ENCODE measurements at regions not wholly inside any gene's neighbourhood (a gene's known extent, or its start where the extent isn't known, plus 50 kb on each side); places are given as distances from the start of the nearest gene placed in this dataset.

GRCh38 chr2:128745946-128746345 lies 427.3 kb upstream of the HS6ST1 start:
- DNase-seq (ENCODE audit: low read depth, low spot score), result no peak

- no peak for DNase-seq (ENCODE audit: low read depth, low spot score)
Observed at GRCh38 chr2:128746356-128746755, 427.7 kb upstream of the HS6ST1 start.

GRCh38 chr2:128748336-128748735 lies 429.7 kb upstream of the HS6ST1 start:
- no peak for DNase-seq (ENCODE audit: low read depth, low spot score)

- no peak for DNase-seq (ENCODE audit: low read depth, low spot score)
Observed at GRCh38 chr2:128748835-128749605, 430.4 kb upstream of the HS6ST1 start.

GRCh38 chr2:128750328-128751165 lies 431.9 kb upstream of the HS6ST1 start:
- DNase-seq (ENCODE audit: low read depth, low spot score), result no peak

- no peak for DNase-seq (ENCODE audit: low read depth, low spot score)
Observed at GRCh38 chr2:128751746-128752145, 433.1 kb upstream of the HS6ST1 start.

- no peak for DNase-seq (ENCODE audit: low read depth, low spot score)
Observed at GRCh38 chr2:128752691-128753263, 434.1 kb upstream of the HS6ST1 start.

- DNase-seq (ENCODE audit: low read depth, low spot score), result no peak
Observed at GRCh38 chr2:128753321-128753720, 434.7 kb upstream of the HS6ST1 start.

GRCh38 chr2:128753800-128754199 lies 435.1 kb upstream of the HS6ST1 start:
- DNase-seq (ENCODE audit: low read depth, low spot score), result no peak

- no peak for DNase-seq (ENCODE audit: low read depth, low spot score)
Observed at GRCh38 chr2:128754246-128754724, 435.6 kb upstream of the HS6ST1 start.

GRCh38 chr2:128755695-128756364 lies 437.2 kb upstream of the HS6ST1 start:
- DNase-seq (ENCODE audit: low read depth, low spot score), result no peak

- DNase-seq (ENCODE audit: low read depth, low spot score), result no peak
Observed at GRCh38 chr2:128756365-128756717, 437.7 kb upstream of the HS6ST1 start.

- DNase-seq (ENCODE audit: low read depth, low spot score), result no peak
Observed at GRCh38 chr2:128765811-128766210, 447.1 kb upstream of the HS6ST1 start.

GRCh38 chr2:128768041-128768440 lies 449.4 kb upstream of the HS6ST1 start:
- no peak for DNase-seq (ENCODE audit: low read depth, low spot score)

- no peak for DNase-seq (ENCODE audit: low read depth, low spot score)
Observed at GRCh38 chr2:128769457-128770142, 450.9 kb upstream of the HS6ST1 start.

GRCh38 chr2:128770143-128771085 lies 451.7 kb upstream of the HS6ST1 start:
- no peak for DNase-seq (ENCODE audit: low read depth, low spot score)

GRCh38 chr2:128771401-128771800 lies 452.7 kb upstream of the HS6ST1 start:
- no peak for DNase-seq (ENCODE audit: low read depth, low spot score)

GRCh38 chr2:128772671-128773070 lies 454.0 kb upstream of the HS6ST1 start:
- DNase-seq (ENCODE audit: low read depth, low spot score), result no peak

GRCh38 chr2:128773641-128774319 lies 455.1 kb upstream of the HS6ST1 start:
- DNase-seq (ENCODE audit: low read depth, low spot score), result no peak

Data from smooth muscle cell of the brain vasculature (primary cell).